ENCODE measurements at regions not wholly inside any gene's neighbourhood (a gene's known extent, or its start where the extent isn't known, plus 50 kb on each side); places are given as distances from the start of the nearest gene placed in this dataset.

DNA sequence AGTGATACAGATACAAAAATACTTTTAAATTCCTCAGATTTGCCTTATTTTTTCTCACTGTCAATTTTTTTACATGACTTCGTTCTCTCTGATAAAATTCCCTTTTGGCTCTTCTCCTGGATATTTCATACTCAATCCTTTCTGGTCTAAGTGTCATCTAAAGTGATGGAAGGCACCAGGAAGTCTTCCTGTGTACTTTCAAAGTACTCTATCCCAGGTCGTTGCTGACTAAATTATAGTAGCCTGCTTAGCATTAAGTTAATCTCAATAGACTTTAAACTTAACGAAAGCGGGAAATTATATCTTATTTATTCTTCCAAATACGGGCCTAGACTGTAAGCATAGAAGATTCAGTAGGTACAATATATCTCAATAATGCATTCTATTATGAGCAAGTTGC lies 67.8 kb downstream of the CASP12 start:
- TF ChIP-seq CTCF (IDR thresholded peaks at IDR 0.05), result no peak
- no peaks in the 10 kb centered on the region for H3K36me3 ChIP-seq
- no peak for DNase-seq (ENCODE audit: low spot score)
- H3K9me3 ChIP-seq, result no peaks in the 10 kb centered on the region
- H3K4me1 ChIP-seq, result no peaks in the 10 kb centered on the region
- no peak overlapping the region for H3K27ac ChIP-seq
- no peak overlapping the region for H3K4me3 ChIP-seq
- H3K27me3 ChIP-seq, result no peaks in the 10 kb centered on the region

- no peaks in the 10 kb centered on the region for H3K27me3 ChIP-seq
- H3K4me3 ChIP-seq, result no peak overlapping the region
- no peaks in the 10 kb centered on the region for H3K9me3 ChIP-seq
- no peaks in the 10 kb centered on the region for H3K36me3 ChIP-seq
- H3K4me1 ChIP-seq, result no peaks in the 10 kb centered on the region
- no peak for DNase-seq (ENCODE audit: low spot score)
- no peak for TF ChIP-seq CTCF (IDR thresholded peaks at IDR 0.05)
- H3K27ac ChIP-seq, result no peak overlapping the region
Observed at GRCh38 chr11:104830080-104830479, 68.2 kb downstream of the CASP12 start.

GRCh38 chr11:104826772-104827171 lies 71.5 kb downstream of the CASP12 start:
- H3K27me3 ChIP-seq, result no peaks in the 10 kb centered on the region
- H3K4me3 ChIP-seq, result no peak overlapping the region
- H3K27ac ChIP-seq, result no peak overlapping the region
- H3K4me1 ChIP-seq, result no peaks in the 10 kb centered on the region
- H3K36me3 ChIP-seq, result no peaks in the 10 kb centered on the region
- no peaks in the 10 kb centered on the region for H3K9me3 ChIP-seq
- DNase-seq (ENCODE audit: low spot score), result no peak
- no peak for TF ChIP-seq CTCF (IDR thresholded peaks at IDR 0.05)

GRCh38 chr11:104823657-104824056 lies 74.6 kb downstream of the CASP12 start:
- Histone ChIP-seq H3K4me1 (no peaks in the 10 kb centered on the region), H3K36me3 (no peaks in the 10 kb centered on the region), H3K27me3 (no peaks in the 10 kb centered on the region), H3K9me3 (no peaks in the 10 kb centered on the region), H3K27ac (no peak overlapping the region), H3K4me3 (no peak overlapping the region)
- DNase-seq (ENCODE audit: low spot score), result no peak
- TF ChIP-seq CTCF (IDR thresholded peaks at IDR 0.05), result no peak

GRCh38 chr11:104820431-104820830 lies 77.8 kb downstream of the CASP12 start:
- no peak for TF ChIP-seq CTCF (IDR thresholded peaks at IDR 0.05)
- H3K4me3 ChIP-seq, result no peak overlapping the region
- no peaks in the 10 kb centered on the region for H3K27me3 ChIP-seq
- H3K36me3 ChIP-seq, result no peaks in the 10 kb centered on the region
- no peak overlapping the region for H3K27ac ChIP-seq
- no peak for DNase-seq (ENCODE audit: low spot score)
- H3K4me1 ChIP-seq, result no peaks in the 10 kb centered on the region
- no peaks in the 10 kb centered on the region for H3K9me3 ChIP-seq

DNA sequence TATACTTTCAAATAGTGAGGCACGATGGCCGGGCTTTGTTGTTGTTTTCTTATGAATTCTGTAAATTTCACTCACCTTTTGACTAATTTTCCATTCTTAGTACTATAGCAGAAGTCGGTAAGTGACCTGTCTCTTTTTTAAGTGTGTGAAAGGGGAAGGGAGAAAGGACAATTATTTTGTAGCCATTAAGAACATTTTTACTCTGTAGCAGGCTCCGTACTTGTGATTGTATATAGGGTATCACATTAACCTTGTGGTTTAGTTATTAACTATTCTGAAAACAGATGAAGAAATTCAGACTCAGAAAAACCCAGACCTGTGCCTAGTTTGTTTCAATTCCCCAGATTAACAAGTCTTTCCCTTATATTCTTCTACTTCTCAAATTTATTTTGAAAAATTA lies 78.7 kb downstream of the CASP12 start:
- Histone ChIP-seq H3K36me3 (no peaks in the 10 kb centered on the region), H3K27ac (no peak overlapping the region), H3K9me3 (no peaks in the 10 kb centered on the region), H3K4me1 (no peaks in the 10 kb centered on the region), H3K27me3 (no peaks in the 10 kb centered on the region), H3K4me3 (no peak overlapping the region)
- no peak for DNase-seq (ENCODE audit: low spot score)
- TF ChIP-seq CTCF (IDR thresholded peaks at IDR 0.05), result no peak
